ENCODE measurements at regions not wholly inside any gene's neighbourhood (a gene's known extent, or its start where the extent isn't known, plus 50 kb on each side); places are given as distances from the start of the nearest gene placed in this dataset.

DNA sequence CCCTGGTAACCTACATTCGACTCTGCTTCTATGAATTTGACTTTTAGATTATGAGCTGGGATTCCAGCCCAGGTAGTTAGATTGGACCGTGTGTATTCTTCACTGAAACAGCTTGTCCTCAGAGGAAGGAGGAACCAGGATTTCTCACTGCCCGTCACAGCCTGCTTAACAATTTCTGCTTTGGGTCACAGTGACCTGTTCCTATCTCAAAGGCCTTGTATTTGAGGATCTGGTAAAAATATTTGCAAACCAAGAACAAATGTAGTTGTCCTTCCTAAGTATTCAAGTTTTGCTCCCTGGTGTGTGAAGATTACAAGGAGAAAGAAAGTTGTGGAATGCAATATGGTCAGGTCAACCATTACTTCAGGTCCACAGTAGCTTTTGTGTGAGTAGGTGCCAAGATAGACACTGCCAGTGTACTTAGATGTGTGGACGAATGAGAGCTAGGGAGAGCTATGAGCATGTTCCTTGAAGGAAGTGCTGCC lies 55.1 kb downstream of the KIF4B start:
- peak; percentile 23 for FAIRE-seq

DNA sequence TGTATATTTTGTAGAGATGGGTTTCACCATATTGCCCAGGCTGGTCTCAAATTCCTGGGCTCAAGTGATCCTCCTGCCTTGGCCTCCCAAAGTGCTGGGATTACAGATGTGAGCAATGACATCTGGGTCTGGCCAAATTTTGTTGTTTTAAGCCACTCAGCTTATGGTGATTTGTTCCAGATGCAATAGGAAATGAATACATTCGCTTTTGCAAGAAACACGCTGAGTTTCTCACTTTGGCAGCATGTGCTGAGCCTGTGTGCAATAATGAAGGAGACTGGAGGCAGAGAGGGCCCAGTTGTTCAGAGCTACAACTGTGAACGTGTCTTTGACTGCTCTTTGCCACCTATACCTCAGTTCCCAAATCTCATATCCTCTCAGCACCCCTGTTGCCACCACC lies 56.4 kb downstream of the KIF4B start:
- FAIRE-seq, result no peak

DNA sequence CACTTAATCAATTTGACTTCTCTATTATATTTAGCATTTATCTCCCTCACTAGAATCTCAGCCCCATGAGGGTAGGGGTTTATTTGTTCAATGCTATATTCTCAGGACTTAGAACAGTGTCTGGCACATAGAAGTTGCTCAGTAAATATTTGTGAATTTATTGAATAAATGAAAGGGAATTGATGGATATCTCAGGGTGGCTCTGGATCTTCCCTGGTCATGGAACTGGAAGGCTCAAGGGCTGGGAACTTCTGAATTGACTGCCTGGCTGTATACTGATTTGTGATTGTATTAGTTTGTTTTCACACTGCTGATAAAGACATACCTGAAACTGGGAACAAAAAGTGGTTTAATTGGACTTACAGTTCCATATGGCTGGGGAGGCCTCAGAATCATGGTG lies 57.2 kb downstream of the KIF4B start:
- no peak for FAIRE-seq

DNA sequence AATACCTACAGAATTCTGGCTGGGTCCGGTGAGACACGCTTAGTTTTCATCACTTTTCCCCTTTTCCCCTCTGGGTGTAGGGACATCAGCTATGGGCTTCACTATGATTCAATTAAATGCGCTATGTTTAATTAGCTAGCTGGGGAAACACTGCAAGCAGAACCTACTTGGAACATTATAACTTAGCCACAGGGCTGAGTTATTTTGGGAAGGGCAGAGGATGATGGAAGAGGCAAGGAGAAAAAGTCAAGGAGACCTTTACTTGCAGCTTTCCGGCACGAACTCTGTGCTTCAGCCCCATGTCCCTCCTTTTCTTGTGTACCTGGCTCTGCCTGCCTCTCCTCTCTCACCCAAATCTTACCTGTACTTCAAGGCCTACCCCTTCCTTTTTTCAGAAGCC lies 62.8 kb downstream of the KIF4B start:
- FAIRE-seq, result no peak

DNA sequence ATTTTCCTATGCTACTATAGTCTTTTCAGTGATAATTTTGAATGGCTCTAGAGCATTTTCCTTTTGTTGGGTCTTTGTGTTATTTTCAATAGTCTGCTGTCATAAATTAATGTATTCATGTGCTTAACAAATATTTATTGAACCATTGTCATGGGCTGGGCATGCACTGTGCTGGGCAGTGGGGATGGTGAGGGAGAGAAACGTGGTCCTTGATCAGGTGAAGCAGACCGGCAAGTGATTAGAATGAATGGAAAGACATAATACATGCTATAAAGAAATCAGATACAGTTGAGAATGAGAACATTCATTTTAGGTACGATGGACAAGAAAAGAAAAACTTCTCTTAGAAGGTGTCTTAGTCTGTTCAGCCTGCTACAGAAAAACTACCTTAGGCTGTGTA lies 66.1 kb downstream of the KIF4B start:
- no peak for FAIRE-seq

DNA sequence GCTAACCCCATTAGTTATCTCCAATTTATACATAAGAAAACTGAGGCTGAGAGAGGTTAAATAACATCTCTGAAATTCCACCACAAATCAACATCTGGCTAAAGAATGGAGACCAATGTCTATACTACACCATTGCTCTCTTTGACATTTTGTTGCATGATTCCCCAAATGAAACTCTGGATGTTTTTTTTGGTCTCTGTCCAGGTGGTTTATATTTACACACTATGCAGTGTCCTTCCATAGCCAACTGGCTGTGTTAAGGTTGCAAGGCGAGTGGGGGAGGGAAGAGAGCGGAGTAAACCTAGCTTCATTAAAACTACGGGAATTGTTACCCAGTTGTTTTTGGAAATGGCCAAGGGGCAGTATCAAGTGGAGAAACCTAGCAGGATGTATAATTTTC lies 67.2 kb downstream of the KIF4B start:
- FAIRE-seq, result no peak

DNA sequence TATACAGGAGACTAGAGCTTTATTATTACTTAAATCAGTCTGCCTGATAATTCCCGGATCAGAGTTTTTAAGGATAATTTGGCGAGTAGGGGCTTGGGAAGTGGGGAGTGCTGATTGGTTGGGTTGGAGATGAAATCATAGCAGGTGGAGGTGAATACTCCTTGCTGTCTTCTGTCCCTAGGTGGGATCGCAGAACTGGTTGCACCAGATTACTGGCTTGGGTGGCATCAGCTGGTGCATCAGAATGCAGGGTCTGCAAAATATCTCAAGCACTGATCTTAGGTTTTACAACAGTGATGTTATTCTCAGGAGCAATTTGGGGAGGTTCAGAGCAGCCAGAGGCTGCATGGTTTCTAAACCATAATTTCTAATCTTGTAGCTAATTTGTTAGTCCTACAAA lies 68.1 kb downstream of the KIF4B start:
- FAIRE-seq, result no peak

DNA sequence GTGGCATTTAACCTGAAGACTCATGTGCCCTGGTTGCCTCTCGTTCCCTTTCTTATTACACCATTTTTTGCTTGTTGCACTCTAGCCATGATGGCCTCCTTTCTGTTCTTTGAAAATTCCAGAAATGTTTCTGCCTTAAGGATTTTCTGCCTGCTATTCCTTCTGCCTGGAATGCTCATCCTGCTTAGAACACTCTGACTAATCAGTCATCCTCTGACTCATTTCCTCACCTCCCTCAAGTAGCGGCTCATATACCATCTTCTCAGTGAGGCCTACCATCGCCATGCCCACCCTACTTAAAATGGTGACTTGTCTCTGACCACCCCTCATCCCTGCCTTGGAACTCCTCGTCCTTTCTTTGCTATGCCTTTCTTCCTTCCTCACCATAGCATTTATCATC lies 68.8 kb downstream of the KIF4B start:
- FAIRE-seq, result no peak

DNA sequence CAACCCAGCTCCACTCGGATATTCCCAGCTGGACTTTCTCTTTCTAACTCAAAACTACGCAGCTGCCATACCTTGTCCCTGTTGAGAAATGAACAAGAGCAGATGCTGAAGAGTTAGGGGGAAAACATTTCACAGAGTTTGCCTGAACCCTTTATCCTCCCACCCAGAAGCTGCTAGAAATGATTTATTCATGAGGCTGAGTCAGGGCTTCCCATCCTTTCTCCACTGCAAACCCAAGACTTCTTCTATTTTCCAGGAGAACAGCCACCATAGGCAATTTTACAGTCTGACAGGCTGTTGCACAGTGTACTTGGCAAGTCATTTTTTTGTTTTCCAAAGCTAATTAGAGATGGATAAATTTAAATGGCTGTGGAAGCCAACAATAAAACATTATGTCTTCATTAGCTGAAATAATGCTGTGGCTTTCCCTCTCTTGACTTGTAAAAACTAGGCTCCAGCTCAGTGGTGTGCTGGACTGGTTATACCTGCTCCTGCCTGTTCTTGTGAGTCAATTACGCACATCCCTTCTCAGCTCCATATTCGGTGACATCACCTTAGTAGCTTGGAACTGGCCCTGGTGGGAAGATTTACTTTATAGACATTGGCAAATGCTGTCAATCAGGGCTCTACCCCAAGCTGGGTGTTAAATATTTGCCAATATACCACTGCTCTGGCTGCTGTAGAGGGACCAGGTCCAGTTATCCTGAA lies 71.9 kb downstream of the KIF4B start:
- FAIRE-seq, result no peak

DNA sequence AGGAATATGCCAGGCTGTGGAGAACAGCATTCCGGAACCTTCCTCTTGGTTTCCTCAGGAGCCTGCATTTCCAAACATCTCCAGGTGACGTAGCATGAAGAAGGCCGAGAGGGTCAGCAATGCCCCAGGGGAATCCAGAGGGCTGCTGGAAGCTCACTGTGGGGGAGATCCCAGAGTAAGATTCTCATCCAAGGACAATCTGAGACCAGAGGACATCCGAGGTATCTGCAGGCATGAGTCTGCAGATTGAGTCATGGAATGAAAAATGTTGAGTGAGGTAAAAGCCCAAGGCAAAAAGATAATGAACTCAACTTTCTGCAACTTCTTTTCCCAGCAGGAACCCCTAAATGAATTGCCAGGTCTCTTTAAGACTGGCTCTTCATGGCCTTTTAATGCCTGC lies 73.5 kb downstream of the KIF4B start:
- no peak for FAIRE-seq

DNA sequence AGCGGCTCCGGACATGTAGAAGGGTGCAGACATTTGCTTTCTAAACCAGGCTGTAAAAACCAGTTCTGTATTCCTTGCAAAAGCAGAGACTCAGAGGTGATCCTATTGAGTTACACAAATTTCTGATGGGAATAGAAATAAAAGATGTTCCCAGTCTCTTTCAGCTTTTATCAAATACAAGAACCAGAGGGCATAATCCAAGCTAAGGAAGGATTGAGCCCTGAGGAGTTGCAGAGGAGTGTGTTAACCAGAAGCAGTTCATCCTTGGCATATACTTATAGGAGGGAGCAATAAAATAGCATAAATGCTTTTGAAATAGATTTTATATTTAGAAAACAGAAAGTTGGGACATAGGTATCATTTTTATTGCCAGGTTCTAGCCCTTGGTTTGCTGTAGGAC lies 75.3 kb downstream of the KIF4B start:
- no peak for FAIRE-seq

DNA sequence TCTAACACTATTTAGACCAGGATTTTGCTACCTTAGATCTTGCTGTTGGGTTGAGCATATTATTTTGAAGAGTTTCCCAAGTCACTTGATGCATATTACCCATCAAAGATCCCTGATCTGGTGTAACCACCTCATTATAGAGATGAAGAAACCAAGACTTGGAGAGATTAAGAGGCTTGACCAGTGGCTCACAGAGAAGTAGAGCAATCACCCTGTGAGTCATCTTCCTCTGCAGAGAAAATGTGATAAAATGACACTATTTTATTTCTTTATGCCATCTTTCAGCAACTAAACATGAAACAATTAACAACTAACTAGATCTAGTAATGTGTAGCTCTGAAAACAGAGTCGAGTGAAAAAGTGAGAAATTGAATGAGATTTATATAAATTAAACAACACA lies 76.1 kb downstream of the KIF4B start:
- FAIRE-seq, result no peak

DNA sequence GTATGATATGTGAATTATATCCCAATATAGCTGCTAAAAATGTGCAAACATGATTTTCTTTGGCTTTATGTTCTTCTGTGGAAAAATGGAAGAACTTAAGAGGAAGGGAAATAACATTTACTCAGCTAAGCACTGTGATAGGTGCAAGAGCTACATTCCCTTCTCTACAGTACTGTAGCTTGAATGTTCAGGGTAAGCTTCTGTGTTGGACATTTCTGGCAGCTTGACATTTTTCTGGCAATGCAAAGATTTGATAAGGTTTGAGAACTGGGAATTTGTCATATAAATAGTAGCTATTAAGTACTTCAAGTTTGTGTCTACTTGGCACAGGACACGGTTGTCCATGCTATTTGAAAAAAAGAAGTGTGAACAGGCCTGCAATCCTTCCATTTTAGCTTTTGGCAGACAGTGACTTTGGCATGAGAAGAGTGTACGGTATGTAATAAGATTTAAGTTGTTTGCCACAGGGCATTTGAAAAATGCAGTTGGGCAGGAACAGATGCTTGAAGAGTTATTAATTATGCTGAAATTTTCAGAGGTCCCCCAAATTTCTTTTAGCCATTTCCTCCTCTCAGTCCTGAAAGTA lies 77.6 kb downstream of the KIF4B start:
- no peak for FAIRE-seq

DNA sequence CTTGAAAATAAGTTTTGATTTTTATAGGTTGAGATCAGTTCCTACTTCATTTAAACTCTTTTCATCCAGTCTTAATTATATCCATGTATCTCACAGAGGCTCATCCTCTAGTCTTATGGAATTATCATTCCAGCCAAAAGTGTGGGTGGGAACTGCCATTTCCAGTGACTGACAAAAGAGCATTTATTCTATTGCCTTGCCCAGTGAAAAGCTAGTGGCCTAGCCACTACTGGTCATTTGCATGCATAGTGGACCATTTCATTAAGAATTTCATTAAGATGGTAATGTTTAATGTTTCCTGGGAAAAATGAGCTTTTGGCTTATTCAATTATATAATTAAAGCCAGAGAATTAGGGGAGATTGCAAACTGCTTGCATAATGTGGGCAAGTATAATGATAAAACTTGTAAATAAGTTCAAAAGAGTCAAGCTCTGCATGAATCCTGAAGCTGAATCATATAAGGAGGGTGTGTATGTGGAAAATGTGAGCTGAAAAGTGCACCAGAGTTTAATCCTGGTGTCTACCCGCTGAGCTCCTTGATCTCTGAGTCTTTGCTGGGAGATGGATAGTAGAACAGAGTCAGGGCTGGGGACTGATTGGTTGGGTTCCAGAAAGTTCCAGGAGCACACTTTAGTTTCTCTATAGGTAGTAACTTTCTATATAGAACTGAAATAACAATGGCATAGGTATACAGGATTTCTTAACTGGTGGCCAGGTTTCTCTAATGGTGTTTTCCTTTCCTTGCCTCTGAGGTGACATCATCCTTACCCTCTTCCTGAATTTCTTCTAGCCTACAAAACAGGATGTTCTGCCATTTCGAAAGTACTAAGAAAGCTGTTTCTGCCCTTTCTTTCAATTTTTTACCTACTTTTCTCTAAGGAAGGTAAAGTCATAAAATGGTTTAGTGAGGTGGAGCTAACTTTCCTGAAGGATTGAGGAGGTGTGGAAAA lies 78.5 kb downstream of the KIF4B start:
- FAIRE-seq, result no peak

DNA sequence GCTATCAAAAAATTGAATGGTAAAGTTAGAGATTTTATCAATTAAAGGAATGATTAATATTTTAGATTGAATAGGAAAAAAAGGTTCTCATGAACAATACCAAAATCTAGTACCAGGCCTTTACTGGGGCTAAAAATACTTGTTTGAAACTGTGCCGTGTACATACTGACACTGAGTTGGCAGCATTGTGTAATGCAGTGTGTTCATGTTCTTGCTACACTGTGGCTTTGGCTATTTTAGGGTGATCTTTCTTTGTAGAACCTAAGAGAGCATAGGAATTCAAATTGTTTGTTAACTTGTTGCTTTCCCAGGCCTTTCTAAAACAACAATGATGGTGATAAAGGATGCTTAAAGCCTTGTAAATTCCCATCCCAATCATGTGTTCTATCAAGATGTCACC lies 80.9 kb downstream of the KIF4B start:
- no peak for FAIRE-seq

DNA sequence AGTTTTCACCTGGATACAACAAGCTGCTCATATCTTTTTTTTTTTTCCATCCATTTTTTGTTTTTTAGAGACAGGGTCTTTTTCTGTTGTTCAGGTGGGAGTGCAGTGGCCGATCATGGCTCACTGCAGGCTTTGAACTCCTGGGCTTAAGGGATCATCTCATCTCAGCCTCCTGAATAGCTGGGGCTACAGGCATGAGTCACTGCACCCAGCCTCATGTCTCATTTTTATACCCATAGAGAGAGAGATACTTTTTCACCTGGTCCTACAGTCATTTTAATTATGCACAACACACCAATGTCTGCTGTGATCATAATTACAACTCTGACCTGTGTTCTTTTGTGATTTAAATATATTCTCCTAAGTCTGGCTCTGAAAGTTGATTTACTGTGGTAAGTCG lies 84.4 kb downstream of the KIF4B start:
- FAIRE-seq, result no peak

DNA sequence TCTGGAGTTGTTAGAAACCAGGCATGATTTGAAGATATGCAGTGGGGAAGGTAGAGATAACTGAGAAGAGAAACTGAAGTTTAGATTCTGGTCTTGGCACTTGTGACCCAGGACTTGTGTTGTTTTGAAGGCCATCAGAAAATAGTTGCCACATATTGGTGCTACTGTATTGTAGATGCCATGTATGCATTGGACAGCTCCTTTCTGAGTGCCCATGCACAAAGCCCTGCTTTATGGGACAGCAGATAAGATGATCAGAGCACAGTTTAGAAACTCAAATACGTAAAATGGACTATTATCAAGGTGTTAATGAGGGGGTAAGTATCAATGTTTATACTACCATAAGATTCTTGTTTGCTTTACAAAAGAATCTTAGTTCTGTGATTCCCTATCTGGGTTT lies 84.9 kb downstream of the KIF4B start:
- no peak for FAIRE-seq

DNA sequence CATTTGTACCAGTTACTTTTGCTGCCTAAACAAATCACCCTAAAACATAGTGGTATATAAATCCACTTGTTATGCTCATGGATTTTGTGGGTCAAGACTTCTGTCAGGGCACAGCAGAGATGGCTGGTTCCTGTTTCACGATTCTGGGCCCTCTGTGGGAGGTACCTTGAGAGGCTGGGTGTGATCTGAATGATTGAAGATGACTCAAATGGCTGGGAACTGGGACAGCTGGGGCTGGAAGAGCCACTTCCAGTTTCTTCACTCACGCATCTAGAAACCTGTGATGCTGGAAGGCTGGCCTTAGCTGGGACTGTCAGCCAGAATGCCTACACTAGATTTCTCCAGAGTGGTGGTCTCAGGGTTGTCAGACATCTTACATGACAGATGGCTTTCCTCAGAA lies 88.1 kb downstream of the KIF4B start:
- FAIRE-seq, result no peak

DNA sequence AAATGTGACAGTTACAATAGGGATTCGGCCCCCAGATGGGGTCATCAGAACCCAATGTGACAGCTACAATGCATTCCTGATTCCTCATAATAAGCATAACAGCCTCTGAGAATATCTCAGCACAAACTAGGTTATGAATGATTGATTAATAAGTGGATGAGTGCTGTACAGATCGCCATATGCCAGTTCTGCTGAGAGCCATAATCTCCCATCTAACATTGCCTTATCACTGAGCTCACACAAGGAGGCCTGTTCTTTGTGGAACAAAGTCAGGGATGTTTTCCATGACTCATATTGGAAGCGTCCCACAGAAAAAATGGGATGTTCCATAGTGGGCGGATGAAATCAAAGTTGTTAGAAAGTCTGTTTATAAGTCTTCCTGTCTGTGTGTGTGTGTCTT lies 89.6 kb downstream of the KIF4B start:
- FAIRE-seq, result no peak

DNA sequence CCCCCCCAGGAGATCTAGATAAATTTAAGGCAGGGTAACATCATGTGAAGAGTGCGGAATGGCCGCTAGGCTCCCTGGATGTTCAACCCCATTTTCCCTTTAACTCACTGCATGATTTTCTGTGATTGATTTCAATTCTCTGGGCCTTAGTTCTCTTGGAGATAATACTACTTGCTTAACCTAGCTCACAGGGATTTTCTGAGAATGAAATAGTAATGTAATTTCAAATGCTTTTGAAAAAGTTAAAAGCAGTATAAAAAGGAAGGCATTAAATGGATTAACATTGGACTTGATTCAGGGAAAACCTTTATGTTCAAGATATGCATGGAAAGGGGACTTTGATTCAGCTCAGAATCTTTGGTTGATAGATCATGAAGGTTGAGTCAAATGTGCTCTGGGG lies 90.9 kb downstream of the KIF4B start:
- no peak for FAIRE-seq

DNA sequence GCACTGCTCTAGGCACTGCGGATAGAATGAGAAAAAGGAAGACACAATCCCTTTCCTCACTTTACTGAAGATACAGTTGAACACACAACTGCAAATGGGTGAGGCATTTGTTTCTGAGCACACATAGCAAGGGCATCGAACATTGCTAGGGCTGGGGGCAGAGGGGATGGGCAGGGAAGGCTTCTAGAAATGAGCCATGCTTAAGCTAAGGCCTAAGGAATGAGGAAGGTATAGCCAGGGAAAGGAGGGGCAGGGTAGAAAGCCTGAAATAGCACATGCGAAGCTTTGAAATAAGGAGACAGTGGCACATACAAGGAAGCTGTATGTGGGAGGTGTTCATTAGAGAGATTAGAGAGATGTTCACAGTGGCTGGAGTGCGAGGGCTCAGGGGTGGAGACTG lies 92.7 kb downstream of the KIF4B start:
- no peak for FAIRE-seq

DNA sequence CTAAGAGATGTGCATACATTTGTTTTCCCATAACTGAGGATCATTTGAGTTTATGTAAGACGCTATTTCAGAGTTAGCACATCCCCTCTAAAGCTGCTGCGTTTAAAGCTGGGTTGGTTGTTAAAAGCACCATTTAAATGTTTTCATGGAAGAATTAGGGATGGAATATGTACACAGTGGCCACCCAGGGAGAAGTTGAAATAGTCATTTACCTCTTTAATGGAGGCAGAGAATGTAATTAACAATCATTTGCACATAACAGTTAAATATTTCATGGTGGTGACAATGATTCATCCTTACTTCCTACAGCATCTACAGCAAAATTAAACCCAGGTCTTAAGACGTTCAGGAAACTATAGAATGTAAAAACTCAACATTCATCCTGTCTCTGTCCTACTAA lies 100.3 kb downstream of the KIF4B start:
- FAIRE-seq, result no peak

DNA sequence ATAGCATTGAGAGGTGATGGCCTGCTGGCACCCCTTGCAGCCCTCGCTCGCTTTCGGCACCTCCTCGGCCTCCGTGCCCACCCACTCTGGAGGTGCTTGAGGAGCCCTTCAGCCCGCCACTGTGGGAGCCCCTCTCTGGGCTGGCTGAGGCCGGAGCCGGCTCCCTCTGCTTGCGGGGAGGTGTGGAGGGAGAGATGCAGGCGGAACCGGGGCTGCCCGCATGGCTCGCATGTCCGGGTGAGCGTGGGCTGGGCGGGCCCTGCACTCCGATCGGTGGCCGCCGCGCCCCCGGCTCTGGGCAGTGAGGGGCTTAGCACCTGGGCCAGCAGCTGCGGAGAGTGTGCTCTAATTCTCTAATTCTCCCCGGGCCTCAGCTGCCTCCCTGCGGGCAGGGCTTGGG lies 101.1 kb downstream of the KIF4B start:
- FAIRE-seq, result no peak

Measured in endometrium (tissue), 2 donors.